ENCODE measurements at regions not wholly inside any gene's neighbourhood (a gene's known extent, or its start where the extent isn't known, plus 50 kb on each side); places are given as distances from the start of the nearest gene placed in this dataset.

GRCh38 chr4:162715401-162715800 is 451.3 kb downstream of the NAF1 start:
- no peak for DNase-seq

- no peak for DNase-seq
These were observed 458.7 kb downstream of the NAF1 start for GRCh38 chr4:162707962-162708361.

- DNase-seq, result peak; percentile 60
These were observed 460.1 kb downstream of the NAF1 start for GRCh38 chr4:162706632-162707031.

- peak; percentile 69 for DNase-seq
These were observed 460.6 kb downstream of the NAF1 start for GRCh38 chr4:162706051-162706450.

- DNase-seq, result no peak
These were observed 461.4 kb downstream of the NAF1 start for GRCh38 chr4:162705130-162705803.

- no peak for DNase-seq
These were observed 465.8 kb downstream of the NAF1 start for GRCh38 chr4:162700815-162701361.

- DNase-seq, result no peak
These were observed 466.3 kb downstream of the NAF1 start for GRCh38 chr4:162700358-162700757.

DNA sequence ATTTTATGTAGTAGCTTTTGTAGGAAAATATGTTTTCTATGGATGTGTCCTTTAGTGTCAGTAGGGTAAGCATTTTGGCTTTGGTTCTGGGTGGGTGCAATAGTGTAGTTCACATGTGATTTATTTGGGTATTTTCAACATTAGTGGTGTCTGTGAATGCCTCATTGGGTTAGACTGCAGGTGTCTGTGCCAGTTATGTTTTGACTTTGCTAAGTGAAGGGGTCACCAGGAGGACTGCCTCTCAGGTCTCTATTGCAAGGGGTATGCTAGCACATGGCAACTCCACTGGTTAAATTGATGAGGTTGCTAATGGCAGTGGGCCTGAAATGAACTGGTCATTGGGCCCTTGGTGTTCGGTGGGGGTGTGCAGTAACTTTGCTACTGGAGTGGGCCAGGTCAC is 467.1 kb downstream of the NAF1 start:
- DNase-seq, result no peak

DNA sequence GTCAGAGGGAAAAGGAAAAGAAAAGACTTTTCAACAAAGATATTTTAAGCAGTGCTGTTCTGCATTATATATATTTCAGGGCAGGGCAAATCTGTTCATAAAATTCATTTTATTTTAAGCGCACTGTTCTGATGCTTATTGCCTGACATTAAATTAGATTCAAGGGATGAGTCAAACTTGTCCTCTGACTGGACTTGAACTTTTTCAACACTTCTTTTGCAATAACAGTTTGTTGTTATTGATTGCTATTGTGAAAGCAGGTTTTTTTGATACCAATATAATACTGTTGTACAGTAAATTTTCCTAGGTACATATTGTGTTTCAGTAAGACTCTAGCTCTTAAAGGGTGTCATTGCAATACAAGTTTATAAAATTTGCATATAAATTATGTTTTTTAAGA is 481.3 kb downstream of the NAF1 start:
- no peak for DNase-seq

GRCh38 chr4:162684998-162685397 is 481.7 kb downstream of the NAF1 start:
- DNase-seq, result no peak

DNA sequence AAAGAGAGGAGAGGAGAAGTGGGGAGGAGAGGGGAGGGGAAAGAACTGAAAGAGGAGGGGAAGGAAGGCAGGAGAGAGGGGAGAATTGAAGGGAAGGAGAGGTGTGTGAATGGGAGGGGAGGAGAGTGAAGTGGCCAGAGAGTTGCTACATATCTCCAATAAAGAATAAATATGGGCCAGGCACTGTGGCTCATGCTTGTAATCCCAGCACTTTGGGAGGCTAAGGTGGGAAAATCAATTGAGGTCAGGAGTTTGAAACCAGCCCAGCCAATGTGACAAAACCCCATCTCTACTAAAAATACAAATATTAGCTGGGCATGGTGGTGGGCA is 482.4 kb downstream of the NAF1 start:
- no peak for DNase-seq

- DNase-seq, result no peak
These were observed 482.9 kb downstream of the NAF1 start for GRCh38 chr4:162683659-162684370.

GRCh38 chr4:162682651-162683050 is 484.0 kb downstream of the NAF1 start:
- DNase-seq, result no peak

GRCh38 chr4:162681212-162681611 is 485.5 kb downstream of the NAF1 start:
- DNase-seq, result no peak

- DNase-seq, result no peak
These were observed 491.0 kb downstream of the NAF1 start for GRCh38 chr4:162675661-162676060.

GRCh38 chr4:162661913-162662312 is 498.1 kb upstream of the FSTL5 start:
- DNase-seq, result no peak

GRCh38 chr4:162659716-162660115 is 495.9 kb upstream of the FSTL5 start:
- no peak for DNase-seq

- no peak for DNase-seq
These were observed 494.2 kb upstream of the FSTL5 start for GRCh38 chr4:162657966-162658365.

- DNase-seq, result no peak
These were observed 486.4 kb upstream of the FSTL5 start for GRCh38 chr4:162650166-162650565.

- DNase-seq, result no peak
These were observed 481.6 kb upstream of the FSTL5 start for GRCh38 chr4:162645381-162645780.

DNA sequence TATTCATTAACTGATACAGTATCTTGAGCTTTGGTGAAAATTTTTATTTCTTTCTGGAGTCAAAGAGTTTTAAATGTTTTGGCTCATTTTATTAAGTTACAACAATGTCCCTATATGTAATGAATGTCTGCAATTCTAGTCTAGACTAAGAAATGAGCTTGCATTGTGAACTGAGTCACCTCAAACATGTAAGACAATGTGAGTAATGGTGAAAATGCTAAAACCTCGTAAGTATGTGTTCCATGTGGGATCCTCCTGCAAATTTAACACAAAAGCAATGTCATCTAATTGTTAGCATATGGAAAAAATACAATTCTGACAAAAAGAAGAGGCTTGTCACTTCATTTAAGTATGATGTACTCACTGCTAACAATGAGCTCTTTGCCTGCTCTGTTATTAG is 480.5 kb upstream of the FSTL5 start:
- no peak for DNase-seq

GRCh38 chr4:162640152-162640551 is 476.4 kb upstream of the FSTL5 start:
- DNase-seq, result no peak

- no peak for DNase-seq
These were observed 470.6 kb upstream of the FSTL5 start for GRCh38 chr4:162634390-162634789.

DNA sequence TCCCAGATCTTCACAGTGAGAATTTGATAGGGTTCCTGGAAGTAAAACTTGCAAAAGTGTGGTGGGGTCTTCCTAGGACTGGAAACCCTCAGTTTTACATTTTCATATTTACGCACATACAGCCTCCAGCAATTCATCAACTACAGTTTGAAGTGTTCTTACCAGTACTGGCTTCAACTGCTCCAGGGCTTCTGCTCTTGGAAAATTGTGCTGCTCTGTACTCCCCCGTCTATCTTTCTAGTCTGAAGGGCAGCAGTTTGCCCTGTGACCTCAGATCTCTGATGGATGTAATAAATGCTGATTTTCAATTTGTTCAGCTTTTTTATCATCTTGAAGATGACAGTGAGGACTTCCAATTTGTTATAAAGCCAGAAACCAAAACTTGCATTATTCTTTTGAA is 458.9 kb upstream of the FSTL5 start:
- DNase-seq, result no peak

- DNase-seq, result no peak
These were observed 446.3 kb upstream of the FSTL5 start for GRCh38 chr4:162610116-162610515.
